Endothelial cell of umbilical vein (primary cell): ENCODE measurements at regions not wholly inside any gene's neighbourhood (a gene's known extent, or its start where the extent isn't known, plus 50 kb on each side); places are given as distances from the start of the nearest gene placed in this dataset.
"Not testable (repeated sequence)": the region's sequence is repeated elsewhere in the genome, so short reads cannot be mapped to it uniquely, and the experiment has no call there.

Experiments used
- BruUV-seq: library from RNA; stranded (reverse); fragments of 400-500 nt; replicated peaks from 2 replicates; lab custom pipeline; 2021; lab: Mats Ljungman, UMichigan
- CTCF ChIA-PET: fragments of 300-600, 350-600 bp; sonication (Branson Sonifier 250); formaldehyde crosslinking; loops from one replicate; lab custom pipeline; 2021; ENCODE audit warnings: antibody characterized with exemption, inconsistent platforms; lab: Charles Lee
- POLR2A ChIA-PET: fragments of 300-600, 350-600 bp; sonication (Branson Sonifier 250); formaldehyde crosslinking; loops from one replicate; lab custom pipeline; 2021; ENCODE audit warnings: antibody characterized with exemption, inconsistent platforms; lab: Charles Lee
- DNase-seq: peaks from one replicate; pipeline ENCODE4 v3.0.0-alpha.2; 2011; ENCODE audit warnings: low read depth, low spot score
- FAIRE-seq: peaks from 2 replicates; lab custom pipeline; 2011; peaks lifted over from hg19 to GRCh38; lab: Jason Lieb, UNC
- H2AFZ ChIP-seq: 2 replicates; pipeline ENCODE4 v1.6.0; 2012; ENCODE audit warnings: low read depth, low read length, control low read depth, inconsistent platforms
- H3K27ac ChIP-seq: 2 replicates; pipeline ENCODE4 v1.5.1; 2011; ENCODE audit warnings: low read depth, mild to moderate bottlenecking, control low read depth, low read length, moderate library complexity; ENCODE audit not compliant: insufficient read depth
- H3K27me3 ChIP-seq, 2 experiments: 2 replicates each; pipeline versions ENCODE4 v1.6.0 to v1.6.1; 2011; ENCODE audit warnings: low read length in 2 of 2, mixed read lengths in 1 of 2; ENCODE audit not compliant: control insufficient read depth in 2 of 2, insufficient read depth in 2 of 2
- H3K36me3 ChIP-seq, 2 experiments: 2 replicates in 1 of 2; 3 replicates in 1 of 2; pipeline ENCODE4 v1.5.1; 2011; ENCODE audit warnings: low read length in 2 of 2, mild to moderate bottlenecking in 1 of 2, moderate library complexity in 1 of 2; ENCODE audit not compliant: control insufficient read depth in 2 of 2, insufficient read depth in 2 of 2; ENCODE audit errors: extremely low read depth in 1 of 2
- H3K4me1 ChIP-seq: 3 replicates; pipeline ENCODE4 v1.5.1; 2011; ENCODE audit warnings: mild to moderate bottlenecking, low read length; ENCODE audit not compliant: control insufficient read depth, insufficient read depth; ENCODE audit errors: extremely low read depth
- H3K4me2 ChIP-seq: 2 replicates; pipeline ENCODE4 v1.6.1; 2011; ENCODE audit warnings: low read length, control low read depth, mixed read lengths; ENCODE audit not compliant: insufficient read depth
- H3K4me3 ChIP-seq, 3 experiments: fragments of 200-600 bp in 1 of 3; sonication (generic), shearing (Covaris generic) in 1 of 3; replicated peaks in 1 of 3; 2 replicates each; pipeline ENCODE4 v1.5.1; 2011 to 2016; ENCODE audit warnings: control low read depth in 3 of 3, low read length in 3 of 3, mild to moderate bottlenecking in 2 of 3, inconsistent platforms in 1 of 3, low read depth in 1 of 3, moderate library complexity in 1 of 3; ENCODE audit not compliant: insufficient read depth in 1 of 3
- H3K79me2 ChIP-seq: 2 replicates; pipeline ENCODE4 v1.6.0; 2012; ENCODE audit warnings: low read length, inconsistent platforms; ENCODE audit not compliant: control insufficient read depth, insufficient read depth
- H3K9ac ChIP-seq: replicated peaks from 2 replicates; pipeline ENCODE3; 2011; ENCODE audit warnings: low read length, control low read depth; ENCODE audit not compliant: insufficient read depth; ENCODE audit errors: extremely low read depth
- H3K9me1 ChIP-seq: replicated peaks from 3 replicates; pipeline ENCODE4 v1.6.0; 2011; ENCODE audit warnings: mild to moderate bottlenecking, low read length; ENCODE audit not compliant: control insufficient read depth, insufficient read depth; ENCODE audit errors: extremely low read depth
- H3K9me3 ChIP-seq: replicated peaks from 2 replicates; pipeline ENCODE4 v1.5.1; 2012; ENCODE audit warnings: low read length, inconsistent platforms; ENCODE audit not compliant: control insufficient read depth, insufficient read depth
- H4K20me1 ChIP-seq: replicated peaks from 2 replicates; pipeline ENCODE3; 2011; ENCODE audit warnings: mild to moderate bottlenecking, low read length; ENCODE audit not compliant: control insufficient read depth, insufficient read depth; ENCODE audit errors: extremely low read depth
- CTCF ChIP-seq, 2 donors: IDR thresholded peaks; 1 replicate in 1 of 2; 2 replicates in 1 of 2; pipeline ENCODE4 v1.5.1; 2011; ENCODE audit warnings: low read length in 2 of 2, mild to moderate bottlenecking in 2 of 2, moderate library complexity in 2 of 2, control low read depth in 1 of 2, inconsistent platforms in 1 of 2, low read depth in 1 of 2; ENCODE audit not compliant: insufficient read depth in 1 of 2; ENCODE audit errors: extremely low read depth in 1 of 2
- FOS ChIP-seq: IDR thresholded peaks from 2 replicates; pipeline ENCODE4 v1.6.1; 2011; ENCODE audit warnings: mild to moderate bottlenecking, low read length, moderate library complexity, borderline replicate concordance; ENCODE audit not compliant: insufficient read depth
- dilution Hi-C: fragments of 300-500 bp; cut with MboI; formaldehyde crosslinking; loops from one replicate; pipeline ENCODE4 v1.15.0; 2019; ENCODE audit warnings: low sequenced_read_pairs; ENCODE audit not compliant: extremely low pct_ligation_motif_present
- intact Hi-C: fragments of 100-400 bp; cut with micrococcal nuclease; formaldehyde crosslinking; loops from one replicate; pipeline ENCODE4 v1.10.0; 2022
- TF ChIP-seq, protein P1 (sequence below): IDR thresholded peaks from 2 replicates; pipeline ENCODE4 v1.6.1; 2011; ENCODE audit not compliant: insufficient read depth, insufficient read length

GRCh38 chrX:129262912-129263311 is 260.4 kb downstream of the SMARCA1 start:
- DNase-seq (no peak), FAIRE-seq (no peak)
- BruUV-seq = no TSS peak
- Histone ChIP-seq H3K79me2 (no peaks in the 10 kb centered on the region), H3K9ac (no peak overlapping the region), H3K4me2 (no peak overlapping the region), H4K20me1 (no peaks in the 10 kb centered on the region), H3K36me3 (no peaks in the 10 kb centered on the region), H3K4me1 (no peaks in the 10 kb centered on the region), H3K27me3 (no peaks in the 10 kb centered on the region), H3K27ac (no peak overlapping the region), H3K4me3 (no peak overlapping the region), H2AFZ (no peak overlapping the region), H3K9me3 (no peaks in the 10 kb centered on the region), H3K9me1 (no peaks in the 10 kb centered on the region)
- dilution Hi-C loops = no loop called here
- TF ChIP-seq FOS (no peak), CTCF (IDR thresholded peaks at IDR 0.05; ENCODE audit: extremely low read depth in 1 of 2, insufficient read depth in 1 of 2, low read depth in 1 of 2, low read length in 2 of 2) (no peak)
- TF ChIP-seq, protein P1, sequence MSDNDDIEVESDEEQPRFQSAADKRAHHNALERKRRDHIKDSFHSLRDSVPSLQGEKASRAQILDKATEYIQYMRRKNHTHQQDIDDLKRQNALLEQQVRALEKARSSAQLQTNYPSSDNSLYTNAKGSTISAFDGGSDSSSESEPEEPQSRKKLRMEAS = no peak
- POLR2A ChIA-PET = no interaction called here
- intact Hi-C loops = no loop called here
- CTCF ChIA-PET = no interaction called here

DNA sequence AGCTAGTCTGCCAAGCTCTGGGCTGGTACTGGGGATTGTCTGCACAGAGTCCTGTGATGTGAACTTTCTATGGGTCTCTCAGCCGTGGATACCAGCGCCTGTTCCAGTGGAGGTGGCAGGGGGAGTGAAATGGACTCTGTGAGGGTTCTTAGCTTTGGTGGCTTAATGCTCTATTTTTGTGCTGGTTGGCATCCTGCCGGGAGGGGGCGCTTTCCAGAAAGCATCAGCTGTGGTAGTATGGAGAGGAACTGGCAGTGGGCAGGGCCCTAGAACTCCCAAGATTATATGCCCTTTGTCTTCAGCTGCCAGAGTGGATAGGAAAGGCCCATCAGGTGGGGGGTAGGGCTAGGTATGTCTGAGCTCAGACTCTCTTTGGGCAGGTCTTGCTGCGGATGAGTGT is 267.8 kb downstream of the SMARCA1 start:
- CTCF ChIA-PET, H4K20me1 ChIP-seq, FAIRE-seq, H2AFZ ChIP-seq, H3K36me3 ChIP-seq, H3K9me1 ChIP-seq, H3K4me3 ChIP-seq, H3K27ac ChIP-seq, H3K79me2 ChIP-seq, H3K4me1 ChIP-seq, DNase-seq, intact Hi-C loops, BruUV-seq, H3K9ac ChIP-seq, POLR2A ChIA-PET, H3K4me2 ChIP-seq, H3K9me3 ChIP-seq, dilution Hi-C loops, H3K27me3 ChIP-seq: not testable (repeated sequence)
